H1 (cell line): ENCODE measurements at regions not wholly inside any gene's neighbourhood (a gene's known extent, or its start where the extent isn't known, plus 50 kb on each side); places are given as distances from the start of the nearest gene placed in this dataset.

ENCODE experiments used
- ATF3 ChIP-seq: IDR thresholded peaks from 2 replicates; pipeline ENCODE4 v1.6.1; 2011; ENCODE audit warnings: low read depth, mild to moderate bottlenecking, low read length; ENCODE audit not compliant: insufficient read depth
- CBX8 ChIP-seq: fragments of 300-800, 300-1000 bp; sonication (generic); IDR thresholded peaks from 2 replicates; pipeline ENCODE4 v1.7.1; 2016; ENCODE audit warnings: low read depth, low read length, borderline replicate concordance
- CHD2 ChIP-seq: IDR thresholded peaks from 2 replicates; pipeline ENCODE4 v1.6.1; 2012; ENCODE audit warnings: low read length, improper control_type of control experiment
- CHD7 ChIP-seq: fragments of 300-600 bp; sonication (generic); IDR thresholded peaks from 2 replicates; pipeline ENCODE4 v1.7.1; 2012; ENCODE audit warnings: low read length, moderate library complexity, mild to moderate bottlenecking, inconsistent platforms; ENCODE audit not compliant: insufficient replicate concordance
- CREB1 ChIP-seq: IDR thresholded peaks from 2 replicates; pipeline ENCODE4 v1.6.1; 2012; ENCODE audit warnings: inconsistent platforms
- GTF2F1 ChIP-seq: IDR thresholded peaks from 2 replicates; pipeline ENCODE4 v1.6.1; 2012; ENCODE audit warnings: low read depth, low read length, improper control_type of control experiment, borderline replicate concordance
- JUND ChIP-seq: IDR thresholded peaks from 2 replicates; pipeline ENCODE4 v1.6.1; 2011; ENCODE audit warnings: mild to moderate bottlenecking, improper control_type of control experiment, low read length
- MAFK ChIP-seq: IDR thresholded peaks from 2 replicates; pipeline ENCODE4 v1.6.1; 2012; ENCODE audit warnings: low read depth, mild to moderate bottlenecking, improper control_type of control experiment, low read length
- NRF1 ChIP-seq: IDR thresholded peaks from 2 replicates; pipeline ENCODE4 v1.6.1; 2011; ENCODE audit warnings: mild to moderate bottlenecking, low read depth, low read length, improper control_type of control experiment
- RAD21 ChIP-seq, 2 experiments: IDR thresholded peaks in 1 of 2; conservative IDR thresholded peaks in 1 of 2; 2 replicates each; pipeline ENCODE4 v1.6.1; 2011; ENCODE audit warnings: low read depth in 2 of 2, low read length in 2 of 2, improper control_type of control experiment in 1 of 2, inconsistent platforms in 1 of 2, mild to moderate bottlenecking in 1 of 2, moderate library complexity in 1 of 2
- RFX5 ChIP-seq: IDR thresholded peaks from 2 replicates; pipeline ENCODE4 v1.6.1; 2011; ENCODE audit warnings: low read depth, low read length, improper control_type of control experiment, borderline replicate concordance
- SUZ12 ChIP-seq: fragments of 200-600 bp; sonication (generic); IDR thresholded peaks from 2 replicates; pipeline ENCODE4 v1.6.1; 2012; ENCODE audit warnings: mild to moderate bottlenecking, inconsistent platforms, low read length, moderate library complexity, mixed read lengths

GRCh38 chr6:23199541-23199940 lies 630.2 kb downstream of the HDGFL1 start (continued):
- TF ChIP-seq CHD7 (no peak), MAFK (no peak), ATF3 (no peak), RAD21 (IDR thresholded peaks at IDR 0.05 in 1 of 2, conservative IDR thresholded peaks at IDR 0.05 in 1 of 2; ENCODE audit: low read depth in 2 of 2, low read length in 2 of 2) (no peak), SUZ12 (no peak), JUND (no peak), CREB1 (no peak), CBX8 (no peak), GTF2F1 (no peak), NRF1 (no peak), CHD2 (no peak), RFX5 (no peak)
